Prostate gland (tissue), 2 donors: ENCODE measurements at regions not wholly inside any gene's neighbourhood (a gene's known extent, or its start where the extent isn't known, plus 50 kb on each side); places are given as distances from the start of the nearest gene placed in this dataset.

Experiments used
- CTCF ChIP-seq, 4 experiments: fragments of 200-600 bp in 2 of 4; fragments of 450-650 bp in 2 of 4; sonication (generic) in 2 of 4; IDR thresholded peaks; 1 replicate in 3 of 4; 2 replicates in 1 of 4; pipeline ENCODE4 v1.5.1; 2016 to 2019; ENCODE audit warnings: antibody characterized with exemption in 4 of 4, mild to moderate bottlenecking in 2 of 4, moderate library complexity in 2 of 4
- POLR2AphosphoS5 ChIP-seq: sonication (generic); formaldehyde crosslinking; IDR thresholded peaks from one replicate; pipeline ENCODE4 v1.6.1; 2017; ENCODE audit warnings: antibody characterized with exemption

GRCh38 chr11:41532413-41532812 is 73.0 kb upstream of the LRRC4C start:
- no peak for TF ChIP-seq CTCF (IDR thresholded peaks at IDR 0.05)
- TF ChIP-seq POLR2AphosphoS5, result no peak
